Esophagus muscularis mucosa (tissue), 4 donors: ENCODE measurements at regions not wholly inside any gene's neighbourhood (a gene's known extent, or its start where the extent isn't known, plus 50 kb on each side); places are given as distances from the start of the nearest gene placed in this dataset.

Experiments
- DNase-seq: peaks from one replicate; pipeline ENCODE4 v3.0.0-alpha.2; 2017; ENCODE audit errors: extremely low spot score
- H3K27ac ChIP-seq, 4 donors: fragments of 200-600 bp; sonication (generic); replicated peaks in 1 of 4; 1 replicate in 3 of 4; 2 replicates in 1 of 4; pipeline ENCODE4 v1.5.1; 2016 to 2019; ENCODE audit warnings: mild to moderate bottlenecking in 1 of 4
- H3K27me3 ChIP-seq, 4 donors: fragments of 200-600 bp; sonication (generic); one replicate each; pipeline versions ENCODE4 v1.5.1 to v1.6.0; 2016 to 2019
- H3K36me3 ChIP-seq, 4 donors: fragments of 200-600 bp; sonication (generic); one replicate each; pipeline ENCODE4 v1.5.1; 2016 to 2019
- H3K4me1 ChIP-seq, 4 donors: fragments of 200-600 bp; sonication (generic); one replicate each; pipeline ENCODE4 v1.5.1; 2016 to 2019
- H3K4me3 ChIP-seq, 4 donors: fragments of 200-600 bp; sonication (generic); 1 replicate in 2 of 4; 2 replicates in 2 of 4; pipeline ENCODE4 v1.5.1; 2016 to 2019; ENCODE audit warnings: mild to moderate bottlenecking in 4 of 4, moderate library complexity in 1 of 4
- H3K9me3 ChIP-seq, 4 donors: fragments of 200-600 bp; sonication (generic); 1 replicate in 3 of 4; 2 replicates in 1 of 4; pipeline ENCODE4 v1.5.1; 2016 to 2019
- EP300 ChIP-seq: sonication (generic); formaldehyde crosslinking; IDR thresholded peaks from one replicate; pipeline ENCODE4 v1.6.1; 2017; ENCODE audit warnings: antibody characterized with exemption
- POLR2A ChIP-seq: fragments of 450-650 bp; IDR thresholded peaks from one replicate; pipeline ENCODE4 v1.6.1; 2017; ENCODE audit warnings: antibody characterized with exemption, moderate library complexity, mild to moderate bottlenecking, low read depth
- POLR2AphosphoS5 ChIP-seq, 2 donors: sonication (generic); formaldehyde crosslinking; IDR thresholded peaks; one replicate each; pipeline ENCODE4 v1.6.1; 2017; ENCODE audit warnings: antibody characterized with exemption in 2 of 2
- WGBS: methylation state at CpG from one replicate; pipeline ENCODE4 v1.1.5; 2018; 5-methylcytosine and 5-hydroxymethylcytosine counted together
- intact Hi-C: fragments of 100-400 bp; cut with DNase I; formaldehyde crosslinking; loops from one replicate; pipeline ENCODE4 v1.15.1; 2023
- TF ChIP-seq, protein P1 (sequence below), 3 experiments: fragments of 200-600 bp in 2 of 3; fragments of 450-650 bp in 1 of 3; sonication (generic) in 2 of 3; IDR thresholded peaks; one replicate each; pipeline ENCODE4 v1.5.1; 2017 to 2019; ENCODE audit warnings: antibody characterized with exemption in 3 of 3, mild to moderate bottlenecking in 2 of 3, moderate library complexity in 1 of 3

DNA sequence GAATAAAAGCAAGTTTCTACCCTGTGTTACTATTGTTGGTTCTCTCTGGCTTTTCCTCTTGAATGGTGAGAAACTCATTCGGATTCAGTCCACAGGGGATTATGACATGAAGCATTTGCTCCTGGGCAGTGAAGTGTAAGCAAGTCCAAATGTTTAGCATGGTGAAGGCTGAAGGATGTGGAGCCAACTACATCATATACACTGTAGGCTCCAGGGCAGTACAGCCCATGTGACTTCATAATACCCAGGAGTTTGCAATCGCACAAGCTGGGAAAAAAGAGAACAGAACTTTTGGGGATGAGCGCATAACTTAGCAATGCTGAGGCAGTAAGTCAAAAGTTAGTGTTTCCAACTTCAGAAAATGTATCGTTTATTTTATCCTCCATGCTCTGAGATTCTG lies 695.7 kb upstream of the POU3F3 start:
- H3K27ac ChIP-seq: no peak overlapping the region
- no peaks in the 10 kb centered on the region for H3K36me3 ChIP-seq
- no peak overlapping the region for H3K4me3 ChIP-seq
- H3K4me1 ChIP-seq: no peaks in the 10 kb centered on the region
- H3K9me3 ChIP-seq: no peaks in the 10 kb centered on the region
- TF ChIP-seq POLR2A (no peak), POLR2AphosphoS5 (IDR thresholded peaks at IDR 0.05) (no peak), EP300 (no peak)
- TF ChIP-seq, protein P1, sequence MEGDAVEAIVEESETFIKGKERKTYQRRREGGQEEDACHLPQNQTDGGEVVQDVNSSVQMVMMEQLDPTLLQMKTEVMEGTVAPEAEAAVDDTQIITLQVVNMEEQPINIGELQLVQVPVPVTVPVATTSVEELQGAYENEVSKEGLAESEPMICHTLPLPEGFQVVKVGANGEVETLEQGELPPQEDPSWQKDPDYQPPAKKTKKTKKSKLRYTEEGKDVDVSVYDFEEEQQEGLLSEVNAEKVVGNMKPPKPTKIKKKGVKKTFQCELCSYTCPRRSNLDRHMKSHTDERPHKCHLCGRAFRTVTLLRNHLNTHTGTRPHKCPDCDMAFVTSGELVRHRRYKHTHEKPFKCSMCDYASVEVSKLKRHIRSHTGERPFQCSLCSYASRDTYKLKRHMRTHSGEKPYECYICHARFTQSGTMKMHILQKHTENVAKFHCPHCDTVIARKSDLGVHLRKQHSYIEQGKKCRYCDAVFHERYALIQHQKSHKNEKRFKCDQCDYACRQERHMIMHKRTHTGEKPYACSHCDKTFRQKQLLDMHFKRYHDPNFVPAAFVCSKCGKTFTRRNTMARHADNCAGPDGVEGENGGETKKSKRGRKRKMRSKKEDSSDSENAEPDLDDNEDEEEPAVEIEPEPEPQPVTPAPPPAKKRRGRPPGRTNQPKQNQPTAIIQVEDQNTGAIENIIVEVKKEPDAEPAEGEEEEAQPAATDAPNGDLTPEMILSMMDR (IDR thresholded peaks at IDR 0.05): no peak
- intact Hi-C loops: no loop called here
- no peaks in the 10 kb centered on the region for H3K27me3 ChIP-seq
- 48% methylated on average over 4 of the region's 4 CpGs for WGBS
- no peak for DNase-seq

DNA sequence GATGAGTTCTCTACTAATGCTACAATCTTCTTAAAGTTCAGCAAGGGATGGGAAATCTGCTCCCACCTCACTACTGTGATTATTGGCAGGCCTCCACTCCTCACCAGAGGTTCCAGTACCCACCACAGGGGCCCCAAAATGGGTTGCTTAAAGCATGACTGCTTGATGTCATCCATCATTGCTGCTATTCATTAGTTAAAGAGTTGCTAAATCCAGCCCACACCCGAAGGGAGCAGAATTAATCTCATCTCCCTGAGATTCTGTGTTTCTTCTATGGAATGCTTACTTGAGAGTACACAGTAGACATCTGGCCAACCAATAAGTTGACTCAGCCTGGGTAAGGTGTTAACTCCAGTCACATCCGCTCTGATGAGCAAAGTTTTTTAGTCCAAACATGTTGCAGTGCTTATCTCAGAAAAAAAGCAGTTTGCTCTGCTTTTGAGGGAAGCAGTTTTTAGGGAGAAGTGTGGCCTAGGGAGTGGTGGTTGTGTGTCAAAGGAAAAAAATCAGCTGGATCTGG lies 690.2 kb upstream of the POU3F3 start:
- 55% methylated on average over 2 of the region's 2 CpGs for WGBS
- TF ChIP-seq, protein P1 (IDR thresholded peaks at IDR 0.05): no peak
- no peak for TF ChIP-seq EP300
- TF ChIP-seq POLR2A: no peak
- TF ChIP-seq POLR2AphosphoS5 (IDR thresholded peaks at IDR 0.05): no peak

DNA sequence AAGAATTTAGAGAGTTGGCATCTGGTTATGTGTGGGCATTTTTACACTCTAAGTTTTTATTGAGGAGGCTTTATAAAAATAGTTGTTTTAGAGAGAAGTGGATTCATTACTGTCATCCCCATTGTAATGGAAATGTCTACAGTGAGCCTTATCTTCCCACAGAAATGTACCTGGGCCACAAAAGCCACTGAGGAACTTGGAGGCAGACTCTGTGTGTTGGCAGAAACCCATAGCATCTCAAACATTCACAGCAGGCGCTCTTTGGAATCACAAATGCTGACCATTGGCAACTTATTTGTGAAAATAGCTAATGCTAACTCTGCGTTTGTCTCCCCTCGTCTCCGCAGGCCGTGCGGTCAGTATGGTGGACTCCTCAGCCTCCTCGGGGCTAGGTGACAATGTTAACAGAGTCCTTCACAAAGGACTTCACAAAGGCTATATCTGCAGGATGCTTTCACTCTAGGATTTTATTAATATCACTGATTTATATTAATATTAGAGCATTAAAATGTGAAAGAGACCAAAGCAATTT lies 689.1 kb upstream of the POU3F3 start:
- Histone ChIP-seq H3K4me1 (no peaks in the 10 kb centered on the region), H3K4me3 (no peak overlapping the region), H3K9me3 (no peaks in the 10 kb centered on the region), H3K27me3 (no peaks in the 10 kb centered on the region), H3K27ac (no peak overlapping the region), H3K36me3 (no peaks in the 10 kb centered on the region)
- intact Hi-C loops: no loop called here
- DNase-seq: no peak
- TF ChIP-seq POLR2AphosphoS5 (IDR thresholded peaks at IDR 0.05) (no peak), EP300 (no peak), POLR2A (no peak)
- TF ChIP-seq, protein P1 (IDR thresholded peaks at IDR 0.05): no peak
- 78% methylated on average over 7 of the region's 7 CpGs for WGBS

More for the DNA sequence above, 690.2 kb upstream of the POU3F3 start:
- Histone ChIP-seq H3K27ac (no peak overlapping the region), H3K4me3 (no peak overlapping the region), H3K9me3 (no peaks in the 10 kb centered on the region), H3K4me1 (no peaks in the 10 kb centered on the region), H3K36me3 (no peaks in the 10 kb centered on the region), H3K27me3 (no peaks in the 10 kb centered on the region)
- intact Hi-C loops: no loop called here
- no peak for DNase-seq

DNA sequence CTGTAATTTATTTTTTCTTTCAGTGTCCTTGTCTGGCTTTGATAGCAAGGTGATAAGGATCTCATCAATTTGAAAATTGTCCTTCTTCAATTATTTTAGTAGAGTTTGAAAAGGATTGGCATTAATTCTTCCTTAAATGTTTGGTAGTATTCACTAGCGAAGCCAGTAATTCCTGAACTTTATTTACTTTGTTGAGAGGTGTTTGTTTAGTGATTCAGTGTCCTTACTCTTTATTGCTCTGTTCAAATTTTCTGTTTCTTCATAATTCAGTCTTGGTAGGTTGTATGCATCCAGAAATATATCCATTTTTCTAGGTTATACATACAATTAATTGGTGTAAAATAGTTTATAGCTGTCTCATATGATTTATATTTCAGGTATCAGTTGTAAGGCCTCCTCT lies 676.7 kb upstream of the POU3F3 start:
- Histone ChIP-seq H3K4me3 (no peak overlapping the region), H3K36me3 (no peaks in the 10 kb centered on the region), H3K4me1 (no peaks in the 10 kb centered on the region), H3K27ac (no peak overlapping the region), H3K9me3 (peaks cover 0 to 29% (median 13%) of the 10 kb centered on the region in 4 donors), H3K27me3 (no peaks in the 10 kb centered on the region)
- no peak for TF ChIP-seq POLR2A
- TF ChIP-seq EP300: no peak
- intact Hi-C loops: no loop called here
- DNase-seq: no peak
- 81% methylated on average over 1 of the region's 1 CpG for WGBS

DNA sequence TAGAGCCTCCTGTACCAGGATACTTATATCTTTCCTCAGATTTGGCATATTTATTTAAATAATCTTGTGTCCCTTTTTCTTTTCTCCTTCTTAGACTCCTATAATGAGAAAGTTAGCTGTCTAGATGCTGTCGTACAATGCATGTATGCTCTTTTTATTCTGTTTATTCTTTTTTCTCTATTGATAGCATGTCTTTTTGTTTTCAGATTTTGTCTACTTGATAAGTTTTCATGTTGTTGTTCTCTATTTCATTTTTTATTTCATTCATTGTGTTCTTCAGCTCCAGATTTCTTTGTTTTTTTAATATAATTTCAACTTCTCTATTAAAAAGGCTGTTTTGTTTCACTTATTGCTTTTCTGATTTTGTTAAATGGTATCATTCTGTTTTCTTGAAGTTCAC lies 674.3 kb upstream of the POU3F3 start:
- TF ChIP-seq, protein P1 (IDR thresholded peaks at IDR 0.05): no peak
- TF ChIP-seq POLR2A: no peak
- no peak for TF ChIP-seq POLR2AphosphoS5 (IDR thresholded peaks at IDR 0.05)
- no peak for TF ChIP-seq EP300
- Histone ChIP-seq H3K4me3 (no peak overlapping the region), H3K4me1 (no peaks in the 10 kb centered on the region), H3K27me3 (no peaks in the 10 kb centered on the region), H3K27ac (no peak overlapping the region), H3K9me3 (peaks cover 0 to 30% (median 13%) of the 10 kb centered on the region in 4 donors), H3K36me3 (no peaks in the 10 kb centered on the region)
- WGBS: 89% methylated on average over 1 of the region's 1 CpG
- intact Hi-C loops: no loop called here
- no peak for DNase-seq
